ENCODE measurements at regions not wholly inside any gene's neighbourhood (a gene's known extent, or its start where the extent isn't known, plus 50 kb on each side); places are given as distances from the start of the nearest gene placed in this dataset.

DNA sequence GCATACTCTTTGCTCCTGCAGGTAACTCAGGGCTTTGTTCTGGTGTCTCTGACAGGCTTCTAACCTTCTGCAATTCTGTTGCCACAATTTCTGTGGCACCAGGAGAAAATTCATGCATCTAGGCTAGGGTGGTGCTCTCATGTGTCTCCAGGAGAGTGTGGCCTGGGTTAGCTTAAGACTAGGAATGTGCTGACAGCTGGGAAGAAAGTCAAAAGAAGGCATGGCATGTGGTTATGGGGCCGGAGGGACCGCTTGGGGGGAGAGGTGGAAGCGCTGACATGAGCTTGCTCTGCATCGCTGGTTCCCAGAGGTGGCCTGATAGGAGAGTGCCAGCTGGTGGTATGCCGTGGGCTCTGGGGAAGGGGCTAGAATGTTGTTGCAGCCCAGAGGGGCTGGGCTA, 173.3 kb upstream of the TNP1 start:
- ChIA-PET POLR2A (no interaction called here), CTCF (no interaction called here)
- DNase-seq (ENCODE audit: low read depth, low spot score) (no peak), ATAC-seq (no peak)
- no peaks in the 10 kb centered on the region for H3K4me1 ChIP-seq (ENCODE audit: control insufficient read depth, insufficient read depth, low read length)
- H3K27ac ChIP-seq (ENCODE audit: low read length), result no peak overlapping the region
- BruUV-seq (replicated peaks), result no TSS peak
- H3K36me3 ChIP-seq (ENCODE audit: control insufficient read depth, insufficient read depth, low read length), result no peaks in the 10 kb centered on the region
- TF ChIP-seq, protein P1, sequence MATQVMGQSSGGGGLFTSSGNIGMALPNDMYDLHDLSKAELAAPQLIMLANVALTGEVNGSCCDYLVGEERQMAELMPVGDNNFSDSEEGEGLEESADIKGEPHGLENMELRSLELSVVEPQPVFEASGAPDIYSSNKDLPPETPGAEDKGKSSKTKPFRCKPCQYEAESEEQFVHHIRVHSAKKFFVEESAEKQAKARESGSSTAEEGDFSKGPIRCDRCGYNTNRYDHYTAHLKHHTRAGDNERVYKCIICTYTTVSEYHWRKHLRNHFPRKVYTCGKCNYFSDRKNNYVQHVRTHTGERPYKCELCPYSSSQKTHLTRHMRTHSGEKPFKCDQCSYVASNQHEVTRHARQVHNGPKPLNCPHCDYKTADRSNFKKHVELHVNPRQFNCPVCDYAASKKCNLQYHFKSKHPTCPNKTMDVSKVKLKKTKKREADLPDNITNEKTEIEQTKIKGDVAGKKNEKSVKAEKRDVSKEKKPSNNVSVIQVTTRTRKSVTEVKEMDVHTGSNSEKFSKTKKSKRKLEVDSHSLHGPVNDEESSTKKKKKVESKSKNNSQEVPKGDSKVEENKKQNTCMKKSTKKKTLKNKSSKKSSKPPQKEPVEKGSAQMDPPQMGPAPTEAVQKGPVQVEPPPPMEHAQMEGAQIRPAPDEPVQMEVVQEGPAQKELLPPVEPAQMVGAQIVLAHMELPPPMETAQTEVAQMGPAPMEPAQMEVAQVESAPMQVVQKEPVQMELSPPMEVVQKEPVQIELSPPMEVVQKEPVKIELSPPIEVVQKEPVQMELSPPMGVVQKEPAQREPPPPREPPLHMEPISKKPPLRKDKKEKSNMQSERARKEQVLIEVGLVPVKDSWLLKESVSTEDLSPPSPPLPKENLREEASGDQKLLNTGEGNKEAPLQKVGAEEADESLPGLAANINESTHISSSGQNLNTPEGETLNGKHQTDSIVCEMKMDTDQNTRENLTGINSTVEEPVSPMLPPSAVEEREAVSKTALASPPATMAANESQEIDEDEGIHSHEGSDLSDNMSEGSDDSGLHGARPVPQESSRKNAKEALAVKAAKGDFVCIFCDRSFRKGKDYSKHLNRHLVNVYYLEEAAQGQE (IDR thresholded peaks at IDR 0.05; ENCODE audit: insufficient read depth in 1 of 2, low read depth in 2 of 2, low read length in 1 of 2), result no peak
- TF ChIP-seq POLR2AphosphoS5 (IDR thresholded peaks at IDR 0.05; ENCODE audit: low read depth, low read length), result no peak
- no peak for TF ChIP-seq SIN3A (IDR thresholded peaks at IDR 0.05; ENCODE audit: borderline replicate concordance, insufficient read depth, low read depth, low read length)
- TF ChIP-seq, protein P2, sequence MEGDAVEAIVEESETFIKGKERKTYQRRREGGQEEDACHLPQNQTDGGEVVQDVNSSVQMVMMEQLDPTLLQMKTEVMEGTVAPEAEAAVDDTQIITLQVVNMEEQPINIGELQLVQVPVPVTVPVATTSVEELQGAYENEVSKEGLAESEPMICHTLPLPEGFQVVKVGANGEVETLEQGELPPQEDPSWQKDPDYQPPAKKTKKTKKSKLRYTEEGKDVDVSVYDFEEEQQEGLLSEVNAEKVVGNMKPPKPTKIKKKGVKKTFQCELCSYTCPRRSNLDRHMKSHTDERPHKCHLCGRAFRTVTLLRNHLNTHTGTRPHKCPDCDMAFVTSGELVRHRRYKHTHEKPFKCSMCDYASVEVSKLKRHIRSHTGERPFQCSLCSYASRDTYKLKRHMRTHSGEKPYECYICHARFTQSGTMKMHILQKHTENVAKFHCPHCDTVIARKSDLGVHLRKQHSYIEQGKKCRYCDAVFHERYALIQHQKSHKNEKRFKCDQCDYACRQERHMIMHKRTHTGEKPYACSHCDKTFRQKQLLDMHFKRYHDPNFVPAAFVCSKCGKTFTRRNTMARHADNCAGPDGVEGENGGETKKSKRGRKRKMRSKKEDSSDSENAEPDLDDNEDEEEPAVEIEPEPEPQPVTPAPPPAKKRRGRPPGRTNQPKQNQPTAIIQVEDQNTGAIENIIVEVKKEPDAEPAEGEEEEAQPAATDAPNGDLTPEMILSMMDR (IDR thresholded peaks at IDR 0.05), result no peak
- TF ChIP-seq TCF7L2 (IDR thresholded peaks at IDR 0.05; ENCODE audit: low read depth, low read length), result no peak
- H3K9me3 ChIP-seq (ENCODE audit: control insufficient read depth, insufficient read depth, low read depth, low read length), result no peaks in the 10 kb centered on the region
- intact Hi-C loops (cut with micrococcal nuclease; ENCODE audit: unreplicated experiment), result no loop called here
- in situ Hi-C loops (cut with HindIII; ENCODE audit: low pct_unique_long_range_greater_than_20kb, low sequenced_read_pairs), result no loop called here
- H3K27me3 ChIP-seq (ENCODE audit: control insufficient read depth, insufficient read depth, low read length), result peaks cover 3% of the 10 kb centered on the region; the same call in 1 of the 2 replicates
- H3K4me3 ChIP-seq (ENCODE audit: low read depth in 2 of 2, low read length in 2 of 2), result no peak overlapping the region

DNA sequence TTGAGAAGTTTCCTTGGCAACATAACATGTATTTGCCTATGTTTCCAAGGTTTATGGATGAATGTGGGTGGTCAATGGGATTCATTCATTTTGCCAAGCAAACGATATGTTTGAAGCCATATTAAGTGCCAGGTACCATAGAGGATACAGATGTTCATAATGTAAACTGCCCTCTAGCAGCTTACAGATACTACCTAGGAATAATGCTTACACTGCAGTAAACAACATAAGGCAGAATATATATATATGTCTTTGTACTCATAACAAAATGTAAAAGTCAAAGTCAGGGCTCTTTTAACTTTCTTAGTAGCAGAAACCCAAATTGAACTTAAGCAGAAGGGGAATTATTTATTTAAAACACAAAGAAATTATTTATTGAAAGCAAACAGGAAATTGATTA, 171.6 kb upstream of the TNP1 start:
- in situ Hi-C loops (cut with HindIII; ENCODE audit: low pct_unique_long_range_greater_than_20kb, low sequenced_read_pairs), result no loop called here
- TF ChIP-seq, protein P2 (IDR thresholded peaks at IDR 0.05), result no peak
- no peak for TF ChIP-seq SIN3A (IDR thresholded peaks at IDR 0.05; ENCODE audit: borderline replicate concordance, insufficient read depth, low read depth, low read length)
- TF ChIP-seq POLR2AphosphoS5 (IDR thresholded peaks at IDR 0.05; ENCODE audit: low read depth, low read length), result no peak
- TF ChIP-seq, protein P1 (IDR thresholded peaks at IDR 0.05; ENCODE audit: insufficient read depth in 1 of 2, low read depth in 2 of 2, low read length in 1 of 2), result no peak

More for the DNA sequence above, 171.6 kb upstream of the TNP1 start:
- POLR2A ChIA-PET, result no interaction called here
- CTCF ChIA-PET, result interaction anchor here (0.6 kb wide), 1 partner anchor 962 kb away, joined by 6 read pairs; no protein-coding TSS in a partner anchor
- H3K36me3 ChIP-seq (ENCODE audit: control insufficient read depth, insufficient read depth, low read length), result no peaks in the 10 kb centered on the region
- H3K27ac ChIP-seq (ENCODE audit: low read length), result no peak overlapping the region
- no peak for DNase-seq (ENCODE audit: low read depth, low spot score)
- H3K27me3 ChIP-seq (ENCODE audit: control insufficient read depth, insufficient read depth, low read length), result peaks cover 3% of the 10 kb centered on the region; the same call in 1 of the 2 replicates
- H3K9me3 ChIP-seq (ENCODE audit: control insufficient read depth, insufficient read depth, low read depth, low read length), result no peaks in the 10 kb centered on the region
- intact Hi-C loops (cut with micrococcal nuclease; ENCODE audit: unreplicated experiment), result no loop called here
- H3K4me3 ChIP-seq (ENCODE audit: low read depth in 2 of 2, low read length in 2 of 2), result no peak overlapping the region
- H3K4me1 ChIP-seq (ENCODE audit: control insufficient read depth, insufficient read depth, low read length), result no peaks in the 10 kb centered on the region
- ATAC-seq, result no peak
- no TSS peak for BruUV-seq (replicated peaks)

All from Panc1 (cell line).